Endothelial cell of umbilical vein (primary cell): ENCODE measurements at regions not wholly inside any gene's neighbourhood (a gene's known extent, or its start where the extent isn't known, plus 50 kb on each side); places are given as distances from the start of the nearest gene placed in this dataset.

Experiments used
- BruUV-seq: library from RNA; stranded (reverse); fragments of 400-500 nt; replicated peaks from 2 replicates; lab custom pipeline; 2021; lab: Mats Ljungman, UMichigan
- CTCF ChIA-PET: fragments of 300-600, 350-600 bp; sonication (Branson Sonifier 250); formaldehyde crosslinking; loops from one replicate; lab custom pipeline; 2021; ENCODE audit warnings: antibody characterized with exemption, inconsistent platforms; lab: Charles Lee
- POLR2A ChIA-PET: fragments of 300-600, 350-600 bp; sonication (Branson Sonifier 250); formaldehyde crosslinking; loops from one replicate; lab custom pipeline; 2021; ENCODE audit warnings: antibody characterized with exemption, inconsistent platforms; lab: Charles Lee
- DNase-seq: peaks from one replicate; pipeline ENCODE4 v3.0.0-alpha.2; 2011; ENCODE audit warnings: low read depth, low spot score
- FAIRE-seq: peaks from 2 replicates; lab custom pipeline; 2011; peaks lifted over from hg19 to GRCh38; lab: Jason Lieb, UNC
- H2AFZ ChIP-seq: 2 replicates; pipeline ENCODE4 v1.6.0; 2012; ENCODE audit warnings: low read depth, low read length, control low read depth, inconsistent platforms
- H3K27ac ChIP-seq: 2 replicates; pipeline ENCODE4 v1.5.1; 2011; ENCODE audit warnings: low read depth, mild to moderate bottlenecking, control low read depth, low read length, moderate library complexity; ENCODE audit not compliant: insufficient read depth
- H3K27me3 ChIP-seq, 2 experiments: 2 replicates each; pipeline versions ENCODE4 v1.6.0 to v1.6.1; 2011; ENCODE audit warnings: low read length in 2 of 2, mixed read lengths in 1 of 2; ENCODE audit not compliant: control insufficient read depth in 2 of 2, insufficient read depth in 2 of 2
- H3K36me3 ChIP-seq, 2 experiments: 2 replicates in 1 of 2; 3 replicates in 1 of 2; pipeline ENCODE4 v1.5.1; 2011; ENCODE audit warnings: low read length in 2 of 2, mild to moderate bottlenecking in 1 of 2, moderate library complexity in 1 of 2; ENCODE audit not compliant: control insufficient read depth in 2 of 2, insufficient read depth in 2 of 2; ENCODE audit errors: extremely low read depth in 1 of 2
- H3K4me1 ChIP-seq: 3 replicates; pipeline ENCODE4 v1.5.1; 2011; ENCODE audit warnings: mild to moderate bottlenecking, low read length; ENCODE audit not compliant: control insufficient read depth, insufficient read depth; ENCODE audit errors: extremely low read depth
- H3K4me2 ChIP-seq: 2 replicates; pipeline ENCODE4 v1.6.1; 2011; ENCODE audit warnings: low read length, control low read depth, mixed read lengths; ENCODE audit not compliant: insufficient read depth
- H3K4me3 ChIP-seq, 3 experiments: fragments of 200-600 bp in 1 of 3; sonication (generic), shearing (Covaris generic) in 1 of 3; replicated peaks in 1 of 3; 2 replicates each; pipeline ENCODE4 v1.5.1; 2011 to 2016; ENCODE audit warnings: control low read depth in 3 of 3, low read length in 3 of 3, mild to moderate bottlenecking in 2 of 3, inconsistent platforms in 1 of 3, low read depth in 1 of 3, moderate library complexity in 1 of 3; ENCODE audit not compliant: insufficient read depth in 1 of 3
- H3K79me2 ChIP-seq: 2 replicates; pipeline ENCODE4 v1.6.0; 2012; ENCODE audit warnings: low read length, inconsistent platforms; ENCODE audit not compliant: control insufficient read depth, insufficient read depth
- H3K9ac ChIP-seq: replicated peaks from 2 replicates; pipeline ENCODE3; 2011; ENCODE audit warnings: low read length, control low read depth; ENCODE audit not compliant: insufficient read depth; ENCODE audit errors: extremely low read depth
- H3K9me1 ChIP-seq: replicated peaks from 3 replicates; pipeline ENCODE4 v1.6.0; 2011; ENCODE audit warnings: mild to moderate bottlenecking, low read length; ENCODE audit not compliant: control insufficient read depth, insufficient read depth; ENCODE audit errors: extremely low read depth
- H3K9me3 ChIP-seq: replicated peaks from 2 replicates; pipeline ENCODE4 v1.5.1; 2012; ENCODE audit warnings: low read length, inconsistent platforms; ENCODE audit not compliant: control insufficient read depth, insufficient read depth
- H4K20me1 ChIP-seq: replicated peaks from 2 replicates; pipeline ENCODE3; 2011; ENCODE audit warnings: mild to moderate bottlenecking, low read length; ENCODE audit not compliant: control insufficient read depth, insufficient read depth; ENCODE audit errors: extremely low read depth
- EZH2 ChIP-seq: IDR thresholded peaks from 2 replicates; pipeline ENCODE4 v1.6.1; 2012; ENCODE audit warnings: borderline replicate concordance, low read depth, mild to moderate bottlenecking, moderate library complexity, low read length, inconsistent platforms; ENCODE audit not compliant: severe bottlenecking
- FOS ChIP-seq: IDR thresholded peaks from 2 replicates; pipeline ENCODE4 v1.6.1; 2011; ENCODE audit warnings: mild to moderate bottlenecking, low read length, moderate library complexity, borderline replicate concordance; ENCODE audit not compliant: insufficient read depth
- GATA2 ChIP-seq: IDR thresholded peaks from 2 replicates; pipeline ENCODE4 v1.7.0; 2011; ENCODE audit warnings: low read depth, mild to moderate bottlenecking, moderate library complexity, mixed read lengths, low read length; ENCODE audit not compliant: insufficient read length, insufficient read depth
- JUN ChIP-seq: IDR thresholded peaks from 2 replicates; pipeline ENCODE4 v1.6.1; 2011; ENCODE audit warnings: borderline replicate concordance, low read depth; ENCODE audit not compliant: insufficient read length, insufficient read depth
- MYC ChIP-seq: IDR thresholded peaks from one replicate; pipeline ENCODE4 v1.6.1; 2011; ENCODE audit warnings: mild to moderate bottlenecking, low read depth, low read length
- POLR2A ChIP-seq: IDR thresholded peaks from 2 replicates; pipeline ENCODE4 v1.6.1; 2012; ENCODE audit warnings: low read depth, mild to moderate bottlenecking, control low read depth, low read length
- POLR2AphosphoS5 ChIP-seq: IDR thresholded peaks from 2 replicates; pipeline ENCODE4 v1.6.1; 2012; ENCODE audit warnings: low read depth, mild to moderate bottlenecking, control low read depth, low read length, moderate library complexity; ENCODE audit not compliant: insufficient read depth
- dilution Hi-C: fragments of 300-500 bp; cut with MboI; formaldehyde crosslinking; loops from one replicate; pipeline ENCODE4 v1.15.0; 2019; ENCODE audit warnings: low sequenced_read_pairs; ENCODE audit not compliant: extremely low pct_ligation_motif_present
- intact Hi-C: fragments of 100-400 bp; cut with micrococcal nuclease; formaldehyde crosslinking; loops from one replicate; pipeline ENCODE4 v1.10.0; 2022
- TF ChIP-seq, protein P1 (sequence below): IDR thresholded peaks from 2 replicates; pipeline ENCODE4 v1.6.1; 2011; ENCODE audit not compliant: insufficient read depth, insufficient read length
- TF ChIP-seq, protein P2 (sequence below), 2 donors: IDR thresholded peaks; 1 replicate in 1 of 2; 2 replicates in 1 of 2; pipeline ENCODE4 v1.5.1; 2011; ENCODE audit warnings: low read length in 2 of 2, mild to moderate bottlenecking in 2 of 2, moderate library complexity in 2 of 2, control low read depth in 1 of 2, inconsistent platforms in 1 of 2, low read depth in 1 of 2; ENCODE audit not compliant: insufficient read depth in 1 of 2; ENCODE audit errors: extremely low read depth in 1 of 2

DNA sequence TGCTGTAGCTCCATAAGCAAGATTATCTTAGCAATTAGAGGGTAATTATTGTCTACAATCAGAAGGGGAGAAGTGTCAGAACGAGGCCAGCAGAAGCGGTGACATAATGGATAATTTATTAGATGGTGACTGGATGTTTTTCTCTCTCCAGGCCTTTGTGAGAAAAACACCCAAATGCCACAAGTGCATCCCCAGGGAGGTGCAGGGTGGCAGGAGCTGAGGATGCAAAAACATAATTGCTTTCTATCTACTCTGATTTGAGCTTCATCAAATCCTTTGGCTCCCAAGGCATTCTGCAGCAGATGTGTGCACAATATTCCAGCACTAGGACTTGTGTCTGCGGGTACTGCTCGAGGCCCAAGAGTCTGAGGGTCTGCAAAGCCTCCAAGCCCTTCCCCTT is 220.1 kb upstream of the SERP2 start:
- Histone ChIP-seq H3K36me3 (no peaks in the 10 kb centered on the region), H3K4me3 (no peak overlapping the region), H2AFZ (no peak overlapping the region), H3K4me2 (no peak overlapping the region), H3K9ac (no peak overlapping the region), H3K79me2 (no peaks in the 10 kb centered on the region), H3K9me3 (no peaks in the 10 kb centered on the region), H3K27ac (no peak overlapping the region), H3K9me1 (no peaks in the 10 kb centered on the region), H3K27me3 (no peaks in the 10 kb centered on the region), H3K4me1 (no peaks in the 10 kb centered on the region), H4K20me1 (no peaks in the 10 kb centered on the region)
- TF ChIP-seq, protein P1, sequence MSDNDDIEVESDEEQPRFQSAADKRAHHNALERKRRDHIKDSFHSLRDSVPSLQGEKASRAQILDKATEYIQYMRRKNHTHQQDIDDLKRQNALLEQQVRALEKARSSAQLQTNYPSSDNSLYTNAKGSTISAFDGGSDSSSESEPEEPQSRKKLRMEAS: no peak
- TF ChIP-seq POLR2A (no peak), EZH2 (no peak), POLR2AphosphoS5 (no peak), MYC (no peak), GATA2 (no peak), FOS (no peak), JUN (no peak)
- TF ChIP-seq, protein P2, sequence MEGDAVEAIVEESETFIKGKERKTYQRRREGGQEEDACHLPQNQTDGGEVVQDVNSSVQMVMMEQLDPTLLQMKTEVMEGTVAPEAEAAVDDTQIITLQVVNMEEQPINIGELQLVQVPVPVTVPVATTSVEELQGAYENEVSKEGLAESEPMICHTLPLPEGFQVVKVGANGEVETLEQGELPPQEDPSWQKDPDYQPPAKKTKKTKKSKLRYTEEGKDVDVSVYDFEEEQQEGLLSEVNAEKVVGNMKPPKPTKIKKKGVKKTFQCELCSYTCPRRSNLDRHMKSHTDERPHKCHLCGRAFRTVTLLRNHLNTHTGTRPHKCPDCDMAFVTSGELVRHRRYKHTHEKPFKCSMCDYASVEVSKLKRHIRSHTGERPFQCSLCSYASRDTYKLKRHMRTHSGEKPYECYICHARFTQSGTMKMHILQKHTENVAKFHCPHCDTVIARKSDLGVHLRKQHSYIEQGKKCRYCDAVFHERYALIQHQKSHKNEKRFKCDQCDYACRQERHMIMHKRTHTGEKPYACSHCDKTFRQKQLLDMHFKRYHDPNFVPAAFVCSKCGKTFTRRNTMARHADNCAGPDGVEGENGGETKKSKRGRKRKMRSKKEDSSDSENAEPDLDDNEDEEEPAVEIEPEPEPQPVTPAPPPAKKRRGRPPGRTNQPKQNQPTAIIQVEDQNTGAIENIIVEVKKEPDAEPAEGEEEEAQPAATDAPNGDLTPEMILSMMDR (IDR thresholded peaks at IDR 0.05; ENCODE audit: extremely low read depth in 1 of 2, insufficient read depth in 1 of 2, low read depth in 1 of 2, low read length in 2 of 2): no peak
- DNase-seq (no peak), FAIRE-seq (no peak)
- BruUV-seq: no TSS peak
- POLR2A ChIA-PET: no interaction called here
- CTCF ChIA-PET: no interaction called here
- intact Hi-C loops: no loop called here
- dilution Hi-C loops: no loop called here
